ENCODE measurements at regions not wholly inside any gene's neighbourhood (a gene's known extent, or its start where the extent isn't known, plus 50 kb on each side); places are given as distances from the start of the nearest gene placed in this dataset.

- no peak for DNase-seq (ENCODE audit: insufficient read length)
- TF ChIP-seq POLR2AphosphoS5 (IDR thresholded peaks at IDR 0.05; ENCODE audit: low read depth, low read length): no peak
- TF ChIP-seq POLR2A (IDR thresholded peaks at IDR 0.05; ENCODE audit: low read depth, low read length): no peak
- TF ChIP-seq TAF1 (IDR thresholded peaks at IDR 0.05; ENCODE audit: borderline replicate concordance, low read depth, low read length): no peak
- no peak for FAIRE-seq
These were observed 910.4 kb downstream of the METTL15 start for GRCh38 chr11:29018631-29019030.

GRCh38 chr11:29017941-29018340 is 909.8 kb downstream of the METTL15 start:
- FAIRE-seq: no peak
- TF ChIP-seq POLR2A (IDR thresholded peaks at IDR 0.05; ENCODE audit: low read depth, low read length): no peak
- TF ChIP-seq POLR2AphosphoS5 (IDR thresholded peaks at IDR 0.05; ENCODE audit: low read depth, low read length): no peak
- no peak for TF ChIP-seq TAF1 (IDR thresholded peaks at IDR 0.05; ENCODE audit: borderline replicate concordance, low read depth, low read length)
- DNase-seq (ENCODE audit: insufficient read length): no peak

GRCh38 chr11:29012507-29012906 is 904.3 kb downstream of the METTL15 start:
- TF ChIP-seq TAF1 (IDR thresholded peaks at IDR 0.05; ENCODE audit: borderline replicate concordance, low read depth, low read length) (no peak), POLR2AphosphoS5 (IDR thresholded peaks at IDR 0.05; ENCODE audit: low read depth, low read length) (no peak), POLR2A (IDR thresholded peaks at IDR 0.05; ENCODE audit: low read depth, low read length) (no peak)
- FAIRE-seq (no peak), DNase-seq (ENCODE audit: insufficient read length) (no peak)

GRCh38 chr11:29009426-29009825 is 901.2 kb downstream of the METTL15 start:
- DNase-seq (ENCODE audit: insufficient read length) (no peak), FAIRE-seq (no peak)
- TF ChIP-seq POLR2A (IDR thresholded peaks at IDR 0.05; ENCODE audit: low read depth, low read length): no peak

GRCh38 chr11:29008481-29008880 is 900.3 kb downstream of the METTL15 start:
- no peak for TF ChIP-seq POLR2A (IDR thresholded peaks at IDR 0.05; ENCODE audit: low read depth, low read length)
- TF ChIP-seq POLR2AphosphoS5 (IDR thresholded peaks at IDR 0.05; ENCODE audit: low read depth, low read length): no peak
- no peak for TF ChIP-seq TAF1 (IDR thresholded peaks at IDR 0.05; ENCODE audit: borderline replicate concordance, low read depth, low read length)
- DNase-seq (ENCODE audit: insufficient read length) (no peak), FAIRE-seq (no peak)

GRCh38 chr11:29006668-29007067 is 898.5 kb downstream of the METTL15 start:
- no peak for TF ChIP-seq TAF1 (IDR thresholded peaks at IDR 0.05; ENCODE audit: borderline replicate concordance, low read depth, low read length)
- no peak for DNase-seq (ENCODE audit: insufficient read length)
- no peak for FAIRE-seq

GRCh38 chr11:29005401-29005980 is 897.3 kb downstream of the METTL15 start:
- DNase-seq (ENCODE audit: insufficient read length) (no peak), FAIRE-seq (no peak)
- TF ChIP-seq POLR2AphosphoS5 (IDR thresholded peaks at IDR 0.05; ENCODE audit: low read depth, low read length) (no peak), POLR2A (IDR thresholded peaks at IDR 0.05; ENCODE audit: low read depth, low read length) (no peak), TAF1 (IDR thresholded peaks at IDR 0.05; ENCODE audit: borderline replicate concordance, low read depth, low read length) (no peak)

GRCh38 chr11:29002816-29003215 is 894.6 kb downstream of the METTL15 start:
- no peak for DNase-seq (ENCODE audit: insufficient read length)
- TF ChIP-seq POLR2A (IDR thresholded peaks at IDR 0.05; ENCODE audit: low read depth, low read length): no peak
- TF ChIP-seq POLR2AphosphoS5 (IDR thresholded peaks at IDR 0.05; ENCODE audit: low read depth, low read length): no peak
- no peak for TF ChIP-seq TAF1 (IDR thresholded peaks at IDR 0.05; ENCODE audit: borderline replicate concordance, low read depth, low read length)
- FAIRE-seq: no peak

- TF ChIP-seq POLR2AphosphoS5 (IDR thresholded peaks at IDR 0.05; ENCODE audit: low read depth, low read length) (no peak), POLR2A (IDR thresholded peaks at IDR 0.05; ENCODE audit: low read depth, low read length) (no peak), TAF1 (IDR thresholded peaks at IDR 0.05; ENCODE audit: borderline replicate concordance, low read depth, low read length) (no peak)
- DNase-seq (ENCODE audit: insufficient read length): no peak
- FAIRE-seq: no peak
These were observed 891.4 kb downstream of the METTL15 start for GRCh38 chr11:28999620-29000019.

GRCh38 chr11:28992996-28993395 is 884.8 kb downstream of the METTL15 start:
- FAIRE-seq: no peak
- TF ChIP-seq TAF1 (IDR thresholded peaks at IDR 0.05; ENCODE audit: borderline replicate concordance, low read depth, low read length) (no peak), POLR2AphosphoS5 (IDR thresholded peaks at IDR 0.05; ENCODE audit: low read depth, low read length) (no peak)
- no peak for DNase-seq (ENCODE audit: insufficient read length)

- no peak for TF ChIP-seq POLR2A (IDR thresholded peaks at IDR 0.05; ENCODE audit: low read depth, low read length)
- TF ChIP-seq TAF1 (IDR thresholded peaks at IDR 0.05; ENCODE audit: borderline replicate concordance, low read depth, low read length): no peak
- TF ChIP-seq POLR2AphosphoS5 (IDR thresholded peaks at IDR 0.05; ENCODE audit: low read depth, low read length): no peak
- DNase-seq (ENCODE audit: insufficient read length): no peak
- no peak for FAIRE-seq
These were observed 876.0 kb downstream of the METTL15 start for GRCh38 chr11:28984231-28984630.

- FAIRE-seq: no peak
- DNase-seq (ENCODE audit: insufficient read length): no peak
These were observed 875.6 kb downstream of the METTL15 start for GRCh38 chr11:28983780-28984179.

GRCh38 chr11:28981381-28981780 is 873.2 kb downstream of the METTL15 start:
- DNase-seq (ENCODE audit: insufficient read length) (no peak), FAIRE-seq (no peak)
- TF ChIP-seq POLR2A (IDR thresholded peaks at IDR 0.05; ENCODE audit: low read depth, low read length): no peak
- no peak for TF ChIP-seq TAF1 (IDR thresholded peaks at IDR 0.05; ENCODE audit: borderline replicate concordance, low read depth, low read length)
- no peak for TF ChIP-seq POLR2AphosphoS5 (IDR thresholded peaks at IDR 0.05; ENCODE audit: low read depth, low read length)

More at GRCh38 chr11:28983780-28984179, 875.6 kb downstream of the METTL15 start:
- TF ChIP-seq POLR2AphosphoS5 (IDR thresholded peaks at IDR 0.05; ENCODE audit: low read depth, low read length): no peak
- no peak for TF ChIP-seq POLR2A (IDR thresholded peaks at IDR 0.05; ENCODE audit: low read depth, low read length)
- TF ChIP-seq TAF1 (IDR thresholded peaks at IDR 0.05; ENCODE audit: borderline replicate concordance, low read depth, low read length): no peak
